ENCODE measurements at regions not wholly inside any gene's neighbourhood (a gene's known extent, or its start where the extent isn't known, plus 50 kb on each side); places are given as distances from the start of the nearest gene placed in this dataset.
"Not testable (repeated sequence)": the region's sequence is repeated elsewhere in the genome, so short reads cannot be mapped to it uniquely, and the experiment has no call there.

GRCh38 chr7:155231941-155232340 lies 65.7 kb upstream of the INSIG1 start:
- DNase-seq = no peak

- DNase-seq = no peak
Measured at GRCh38 chr7:155232911-155233310, 64.8 kb upstream of the INSIG1 start.

- no peak for DNase-seq
Measured at GRCh38 chr7:155233311-155234157, 64.1 kb upstream of the INSIG1 start.

GRCh38 chr7:155234158-155234492 lies 63.6 kb upstream of the INSIG1 start:
- DNase-seq = no peak

GRCh38 chr7:155234950-155235789 lies 62.5 kb upstream of the INSIG1 start:
- DNase-seq = no peak

- DNase-seq = no peak
Measured at GRCh38 chr7:155236386-155236785, 61.3 kb upstream of the INSIG1 start.

GRCh38 chr7:155237297-155237696 lies 60.4 kb upstream of the INSIG1 start:
- DNase-seq = no peak

- no peak for DNase-seq
Measured at GRCh38 chr7:155237730-155238129, 59.9 kb upstream of the INSIG1 start.

GRCh38 chr7:155239431-155240087 lies 58.1 kb upstream of the INSIG1 start:
- not testable (repeated sequence) for DNase-seq

GRCh38 chr7:155244675-155245074 lies 53.0 kb upstream of the INSIG1 start:
- no peak for DNase-seq

- DNase-seq = no peak
Measured at GRCh38 chr7:155247479-155248365, 50.0 kb upstream of the INSIG1 start.
